Spleen (tissue), 7 donors: ENCODE measurements at regions not wholly inside any gene's neighbourhood (a gene's known extent, or its start where the extent isn't known, plus 50 kb on each side); places are given as distances from the start of the nearest gene placed in this dataset.

Experiments
- POLR2A ChIP-seq, 3 donors: fragments of 450-650 bp; IDR thresholded peaks; one replicate each; pipeline ENCODE4 v1.5.1; 2017; ENCODE audit warnings: antibody characterized with exemption in 3 of 3, mild to moderate bottlenecking in 1 of 3
- POLR2AphosphoS5 ChIP-seq, 3 donors: sonication (generic); formaldehyde crosslinking; IDR thresholded peaks; one replicate each; pipeline ENCODE4 v1.5.1; 2017; ENCODE audit warnings: antibody characterized with exemption in 3 of 3
- TF ChIP-seq, protein P1 (sequence below), 11 experiments: fragments of 200-600 bp in 7 of 11; fragments of 450-650 bp in 4 of 11; sonication (generic) in 4 of 11; IDR thresholded peaks in 8 of 11; conservative IDR thresholded peaks in 3 of 11; 1 replicate in 7 of 11; 2 replicates in 4 of 11; pipeline versions ENCODE4 v1.4.0 to v1.8.0; 2016 to 2021; ENCODE audit warnings: antibody characterized with exemption in 11 of 11, inconsistent platforms in 4 of 11, mild to moderate bottlenecking in 1 of 11
- donor health status: DM: no; HTN: no; CAD: no; lungs with moderate emphysema.
- donor health status: DM: no; HTN: no; CAD: no.
- donor health status: DM: no; HTN: no; CAD: no.

DNA sequence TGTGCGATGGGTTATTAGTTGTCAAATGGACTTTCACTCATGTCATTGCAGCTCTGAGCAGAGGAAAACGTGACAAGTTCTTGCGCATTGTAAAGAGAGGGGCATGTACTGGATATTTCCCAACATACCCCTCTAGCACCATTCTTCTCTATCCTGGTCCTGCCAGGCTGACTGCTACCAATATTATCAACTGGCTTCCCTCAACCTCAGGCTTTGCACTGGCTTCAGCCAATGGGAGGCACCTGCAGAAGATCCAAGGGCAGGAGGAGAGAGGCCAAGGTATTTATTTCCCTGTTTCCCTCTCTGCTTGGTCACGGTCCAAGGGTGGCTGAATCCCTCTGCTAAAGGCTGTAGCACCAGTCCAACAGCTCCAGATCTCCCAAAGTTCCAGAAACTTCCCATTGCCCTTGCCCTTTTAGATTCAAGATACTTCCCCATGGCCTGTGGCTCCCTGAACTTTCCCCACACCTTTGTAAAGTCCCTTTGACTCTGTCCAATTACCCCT, 175.6 kb upstream of the NECTIN1 start:
- TF ChIP-seq POLR2AphosphoS5 (IDR thresholded peaks at IDR 0.05) (no peak), POLR2A (IDR thresholded peaks at IDR 0.05) (no peak)
- TF ChIP-seq, protein P1, sequence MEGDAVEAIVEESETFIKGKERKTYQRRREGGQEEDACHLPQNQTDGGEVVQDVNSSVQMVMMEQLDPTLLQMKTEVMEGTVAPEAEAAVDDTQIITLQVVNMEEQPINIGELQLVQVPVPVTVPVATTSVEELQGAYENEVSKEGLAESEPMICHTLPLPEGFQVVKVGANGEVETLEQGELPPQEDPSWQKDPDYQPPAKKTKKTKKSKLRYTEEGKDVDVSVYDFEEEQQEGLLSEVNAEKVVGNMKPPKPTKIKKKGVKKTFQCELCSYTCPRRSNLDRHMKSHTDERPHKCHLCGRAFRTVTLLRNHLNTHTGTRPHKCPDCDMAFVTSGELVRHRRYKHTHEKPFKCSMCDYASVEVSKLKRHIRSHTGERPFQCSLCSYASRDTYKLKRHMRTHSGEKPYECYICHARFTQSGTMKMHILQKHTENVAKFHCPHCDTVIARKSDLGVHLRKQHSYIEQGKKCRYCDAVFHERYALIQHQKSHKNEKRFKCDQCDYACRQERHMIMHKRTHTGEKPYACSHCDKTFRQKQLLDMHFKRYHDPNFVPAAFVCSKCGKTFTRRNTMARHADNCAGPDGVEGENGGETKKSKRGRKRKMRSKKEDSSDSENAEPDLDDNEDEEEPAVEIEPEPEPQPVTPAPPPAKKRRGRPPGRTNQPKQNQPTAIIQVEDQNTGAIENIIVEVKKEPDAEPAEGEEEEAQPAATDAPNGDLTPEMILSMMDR (IDR thresholded peaks at IDR 0.05 in 8 of 11, conservative IDR thresholded peaks at IDR 0.05 in 3 of 11), result no peak
